ENCODE measurements at regions not wholly inside any gene's neighbourhood (a gene's known extent, or its start where the extent isn't known, plus 50 kb on each side); places are given as distances from the start of the nearest gene placed in this dataset.
"Not testable (repeated sequence)": the region's sequence is repeated elsewhere in the genome, so short reads cannot be mapped to it uniquely, and the experiment has no call there.

DNA sequence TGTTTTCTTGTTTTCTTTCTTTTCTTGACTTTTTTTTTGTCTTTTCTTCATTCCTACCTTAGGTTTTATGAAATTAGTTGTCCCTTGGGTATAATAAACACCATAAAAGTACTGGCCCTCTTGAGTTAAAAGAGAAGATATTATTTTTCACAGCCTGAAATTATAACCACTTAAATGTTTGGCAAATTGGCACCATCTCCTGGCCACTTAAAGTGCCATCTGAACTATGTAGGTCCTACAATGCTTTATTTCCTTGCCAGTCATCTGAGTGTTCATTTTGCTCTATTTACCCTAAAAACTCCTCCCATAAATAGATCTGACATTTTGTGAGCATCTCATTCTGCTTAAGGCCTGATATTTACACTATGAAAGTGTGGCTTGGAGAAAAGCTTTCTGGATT is 98.9 kb upstream of the PRKCQ start:
- no peak overlapping the region for H2BK15ac ChIP-seq (ENCODE audit: low read length)
- H2BK120ac ChIP-seq (ENCODE audit: low read depth, low read length) = no peak overlapping the region
- H3K36me3 ChIP-seq (replicated peaks in 1 of 2; ENCODE audit: control insufficient read depth in 2 of 2, insufficient read depth in 2 of 2, low read length in 2 of 2) = no peaks in the 10 kb centered on the region
- no peak overlapping the region for H3K27ac ChIP-seq (replicated peaks; ENCODE audit: low read length)
- H3K9me3 ChIP-seq (replicated peaks in 1 of 2; ENCODE audit: control insufficient read depth in 2 of 2, insufficient read depth in 1 of 2, low read depth in 1 of 2, low read length in 2 of 2) = no peaks in the 10 kb centered on the region
- H4K8ac ChIP-seq (ENCODE audit: low read depth, low read length) = no peak overlapping the region
- no peak overlapping the region for H2BK5ac ChIP-seq (ENCODE audit: low read length)
- no peak overlapping the region for H2BK12ac ChIP-seq (ENCODE audit: low read length)
- H3K9ac ChIP-seq (ENCODE audit: low read depth, low read length, poor library complexity) = no peak overlapping the region
- no peak overlapping the region for H3K4ac ChIP-seq (ENCODE audit: low read length)
- no peak overlapping the region for H4K91ac ChIP-seq (ENCODE audit: low read depth, low read length, poor library complexity)
- no peak for DNase-seq (ENCODE audit: low spot score)
- H2AFZ ChIP-seq (ENCODE audit: low read length) = no peak overlapping the region
- no peak overlapping the region for H3K14ac ChIP-seq (ENCODE audit: low read length)
- H3K4me2 ChIP-seq (ENCODE audit: insufficient read depth, low read length, poor library complexity, severe bottlenecking) = no peak overlapping the region
- H3K23ac ChIP-seq (ENCODE audit: low read depth, low read length, poor library complexity) = no peak overlapping the region
- H3K18ac ChIP-seq (ENCODE audit: low read length) = no peak overlapping the region
- H3K4me1 ChIP-seq (ENCODE audit: control insufficient read depth in 2 of 2, insufficient read depth in 1 of 2, low read depth in 1 of 2, low read length in 2 of 2) = no peaks in the 10 kb centered on the region
- H2AK5ac ChIP-seq (ENCODE audit: low read depth, low read length) = no peak overlapping the region
- no peak overlapping the region for H3K4me3 ChIP-seq (ENCODE audit: low read length in 2 of 2)
- H3K27me3 ChIP-seq (ENCODE audit: control insufficient read depth in 3 of 3, insufficient read depth in 3 of 3, low read depth in 1 of 3, low read length in 3 of 3) = no peaks in the 10 kb centered on the region
- no peaks in the 10 kb centered on the region for H3K79me1 ChIP-seq (ENCODE audit: low read depth, low read length)

DNA sequence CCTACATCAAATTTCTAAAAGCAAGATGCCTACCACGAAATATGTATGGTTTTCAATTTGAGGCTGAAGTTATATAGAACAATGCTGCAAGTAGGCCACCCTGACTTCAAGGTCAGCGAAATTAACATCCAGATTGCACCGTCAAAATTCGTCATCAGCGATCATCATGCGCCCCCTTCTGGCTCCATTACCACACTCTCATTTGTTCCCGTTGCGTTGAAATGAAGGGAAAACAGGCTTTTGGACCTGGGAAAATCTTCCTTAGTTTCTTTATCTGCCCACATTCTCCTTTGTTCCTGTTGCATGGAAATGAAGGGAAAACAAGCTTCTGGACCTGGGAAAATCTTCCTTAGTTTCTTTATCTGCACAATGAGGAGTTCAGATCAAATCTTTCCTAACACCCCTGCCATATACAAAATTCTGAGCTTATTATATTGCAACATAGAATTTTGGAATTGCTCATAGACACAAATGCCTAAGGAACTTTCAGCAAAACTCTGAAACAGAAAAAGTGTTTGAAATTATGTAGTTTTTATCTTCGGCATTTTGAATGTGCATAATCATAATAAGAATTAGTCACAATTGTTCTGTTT is 98.2 kb upstream of the PRKCQ start:
- no CpG with 5 or more reads among the region's 9 CpGs for WGBS, 2 donors (ENCODE audit: extremely low coverage in 2 of 2, insufficient read length in 2 of 2, insufficient replicate concordance in 1 of 2)
- H3K4ac ChIP-seq (ENCODE audit: low read length) = no peak overlapping the region
- peak; percentile 50 for DNase-seq (ENCODE audit: low spot score)
- H3K4me2 ChIP-seq (ENCODE audit: insufficient read depth, low read length, poor library complexity, severe bottlenecking) = no peak overlapping the region
- H3K4me1 ChIP-seq (ENCODE audit: control insufficient read depth in 2 of 2, insufficient read depth in 1 of 2, low read depth in 1 of 2, low read length in 2 of 2) = no peaks in the 10 kb centered on the region
- no peak overlapping the region for H3K23ac ChIP-seq (ENCODE audit: low read depth, low read length, poor library complexity)
- H3K9me3 ChIP-seq (replicated peaks in 1 of 2; ENCODE audit: control insufficient read depth in 2 of 2, insufficient read depth in 1 of 2, low read depth in 1 of 2, low read length in 2 of 2) = no peaks in the 10 kb centered on the region
- H4K8ac ChIP-seq (ENCODE audit: low read depth, low read length) = no peak overlapping the region
- no peak overlapping the region for H3K9ac ChIP-seq (ENCODE audit: low read depth, low read length, poor library complexity)
- H2BK120ac ChIP-seq (ENCODE audit: low read depth, low read length) = no peak overlapping the region
- no peak overlapping the region for H2BK12ac ChIP-seq (ENCODE audit: low read length)
- H2AK5ac ChIP-seq (ENCODE audit: low read depth, low read length) = no peak overlapping the region
- H3K14ac ChIP-seq (ENCODE audit: low read length) = no peak overlapping the region
- H3K18ac ChIP-seq (ENCODE audit: low read length) = no peak overlapping the region
- H3K27ac ChIP-seq (replicated peaks; ENCODE audit: low read length) = no peak overlapping the region
- H3K36me3 ChIP-seq (replicated peaks in 1 of 2; ENCODE audit: control insufficient read depth in 2 of 2, insufficient read depth in 2 of 2, low read length in 2 of 2) = no peaks in the 10 kb centered on the region
- H2AFZ ChIP-seq (ENCODE audit: low read length) = no peak overlapping the region
- H2BK5ac ChIP-seq (ENCODE audit: low read length) = no peak overlapping the region
- H2BK15ac ChIP-seq (ENCODE audit: low read length) = no peak overlapping the region
- H3K4me3 ChIP-seq (ENCODE audit: low read length in 2 of 2) = no peak overlapping the region
- H3K79me1 ChIP-seq (ENCODE audit: low read depth, low read length) = no peaks in the 10 kb centered on the region
- no peak overlapping the region for H4K91ac ChIP-seq (ENCODE audit: low read depth, low read length, poor library complexity)
- no peaks in the 10 kb centered on the region for H3K27me3 ChIP-seq (ENCODE audit: control insufficient read depth in 3 of 3, insufficient read depth in 3 of 3, low read depth in 1 of 3, low read length in 3 of 3)

DNA sequence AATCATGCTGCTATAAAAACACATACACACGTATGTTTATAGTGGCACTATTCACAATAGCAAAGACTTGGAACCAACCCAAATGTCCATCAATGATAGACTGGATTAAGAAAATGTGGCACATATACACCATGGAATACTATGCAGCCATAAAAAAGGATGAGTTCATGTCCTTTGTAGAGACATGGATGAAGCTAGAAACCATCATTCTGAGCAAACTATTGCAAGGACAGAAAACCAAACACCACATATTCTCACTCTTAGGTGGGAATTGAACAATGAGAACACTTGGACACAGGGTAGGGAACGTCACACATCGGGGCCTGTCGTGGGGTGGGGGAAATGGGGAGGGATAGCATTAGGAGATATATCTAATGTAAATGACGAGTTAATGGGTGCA is 97.1 kb upstream of the PRKCQ start:
- H2BK120ac ChIP-seq (ENCODE audit: low read depth, low read length); H4K91ac ChIP-seq (ENCODE audit: low read depth, low read length, poor library complexity); H3K4me3 ChIP-seq (ENCODE audit: low read length in 2 of 2); H3K4me2 ChIP-seq (ENCODE audit: insufficient read depth, low read length, poor library complexity, severe bottlenecking); H2BK15ac ChIP-seq (ENCODE audit: low read length); H2BK5ac ChIP-seq (ENCODE audit: low read length); H3K79me1 ChIP-seq (ENCODE audit: low read depth, low read length); DNase-seq (ENCODE audit: low spot score); H4K8ac ChIP-seq (ENCODE audit: low read depth, low read length); H3K27me3 ChIP-seq (ENCODE audit: control insufficient read depth in 3 of 3, insufficient read depth in 3 of 3, low read depth in 1 of 3, low read length in 3 of 3); H3K4ac ChIP-seq (ENCODE audit: low read length); H3K14ac ChIP-seq (ENCODE audit: low read length); H3K27ac ChIP-seq (replicated peaks; ENCODE audit: low read length); H3K4me1 ChIP-seq (ENCODE audit: control insufficient read depth in 2 of 2, insufficient read depth in 1 of 2, low read depth in 1 of 2, low read length in 2 of 2); H2AK5ac ChIP-seq (ENCODE audit: low read depth, low read length); H3K9ac ChIP-seq (ENCODE audit: low read depth, low read length, poor library complexity); H2AFZ ChIP-seq (ENCODE audit: low read length); H3K36me3 ChIP-seq (replicated peaks in 1 of 2; ENCODE audit: control insufficient read depth in 2 of 2, insufficient read depth in 2 of 2, low read length in 2 of 2); H3K9me3 ChIP-seq (replicated peaks in 1 of 2; ENCODE audit: control insufficient read depth in 2 of 2, insufficient read depth in 1 of 2, low read depth in 1 of 2, low read length in 2 of 2); H2BK12ac ChIP-seq (ENCODE audit: low read length); H3K18ac ChIP-seq (ENCODE audit: low read length); H3K23ac ChIP-seq (ENCODE audit: low read depth, low read length, poor library complexity): not testable (repeated sequence)
- WGBS, 2 donors (ENCODE audit: extremely low coverage in 2 of 2, insufficient read length in 2 of 2, insufficient replicate concordance in 1 of 2) = no CpG with 5 or more reads among the region's 5 CpGs

DNA sequence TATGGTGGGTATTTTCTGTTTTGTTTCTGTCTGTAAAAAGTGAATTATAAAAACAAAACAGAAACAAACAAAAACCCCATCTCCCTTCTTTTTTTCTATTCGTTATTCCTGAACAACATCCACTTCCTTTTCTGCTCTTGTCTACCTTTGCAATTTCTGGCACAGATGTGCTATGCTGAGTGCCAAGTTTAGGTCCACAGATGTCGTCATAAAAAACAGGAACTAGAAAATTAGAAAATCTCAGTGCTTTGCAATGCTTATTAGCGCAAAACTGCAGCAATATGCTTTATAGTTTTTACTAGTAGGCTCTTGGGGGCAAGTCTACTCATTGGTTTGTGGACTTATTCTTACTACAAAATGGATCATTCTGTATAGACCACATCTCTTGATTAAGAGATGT is 94.2 kb upstream of the PRKCQ start:
- H3K4me2 ChIP-seq (ENCODE audit: insufficient read depth, low read length, poor library complexity, severe bottlenecking) = no peak overlapping the region
- H3K4me1 ChIP-seq (ENCODE audit: control insufficient read depth in 2 of 2, insufficient read depth in 1 of 2, low read depth in 1 of 2, low read length in 2 of 2) = no peaks in the 10 kb centered on the region
- DNase-seq (ENCODE audit: low spot score) = no peak

More for the DNA sequence above, 94.2 kb upstream of the PRKCQ start:
- Histone ChIP-seq H3K23ac (ENCODE audit: low read depth, low read length, poor library complexity) (no peak overlapping the region), H2BK12ac (ENCODE audit: low read length) (no peak overlapping the region), H3K4ac (ENCODE audit: low read length) (no peak overlapping the region), H3K9me3 (replicated peaks in 1 of 2; ENCODE audit: control insufficient read depth in 2 of 2, insufficient read depth in 1 of 2, low read depth in 1 of 2, low read length in 2 of 2) (no peaks in the 10 kb centered on the region), H2BK15ac (ENCODE audit: low read length) (no peak overlapping the region), H4K91ac (ENCODE audit: low read depth, low read length, poor library complexity) (no peak overlapping the region), H3K9ac (ENCODE audit: low read depth, low read length, poor library complexity) (no peak overlapping the region), H3K18ac (ENCODE audit: low read length) (no peak overlapping the region), H4K8ac (ENCODE audit: low read depth, low read length) (no peak overlapping the region), H2BK120ac (ENCODE audit: low read depth, low read length) (no peak overlapping the region), H3K27ac (replicated peaks; ENCODE audit: low read length) (no peak overlapping the region), H3K36me3 (replicated peaks in 1 of 2; ENCODE audit: control insufficient read depth in 2 of 2, insufficient read depth in 2 of 2, low read length in 2 of 2) (no peaks in the 10 kb centered on the region), H3K4me3 (ENCODE audit: low read length in 2 of 2) (no peak overlapping the region), H3K79me1 (ENCODE audit: low read depth, low read length) (no peaks in the 10 kb centered on the region), H2AK5ac (ENCODE audit: low read depth, low read length) (no peak overlapping the region), H3K27me3 (ENCODE audit: control insufficient read depth in 3 of 3, insufficient read depth in 3 of 3, low read depth in 1 of 3, low read length in 3 of 3) (peaks cover 0 to 12% (median 0%) of the 10 kb centered on the region in 3 experiments), H3K14ac (ENCODE audit: low read length) (no peak overlapping the region), H2BK5ac (ENCODE audit: low read length) (no peak overlapping the region), H2AFZ (ENCODE audit: low read length) (no peak overlapping the region)
- WGBS, 2 donors (ENCODE audit: extremely low coverage in 2 of 2, insufficient read length in 2 of 2, insufficient replicate concordance in 1 of 2) = no CpG with 5 or more reads among the region's 3 CpGs

All from neuronal stem cell (in vitro differentiated cells).